GM12892 (cell line): ENCODE measurements at regions not wholly inside any gene's neighbourhood (a gene's known extent, or its start where the extent isn't known, plus 50 kb on each side); places are given as distances from the start of the nearest gene placed in this dataset.

Source experiments
- POLR2A ChIP-seq: IDR thresholded peaks from 2 replicates; pipeline ENCODE4 v1.6.1; 2011; ENCODE audit warnings: low read depth, low read length, control low read depth
- POLR2AphosphoS5 ChIP-seq: IDR thresholded peaks from 2 replicates; pipeline ENCODE4 v1.6.1; 2011; ENCODE audit warnings: low read depth, low read length, control low read depth
- TAF1 ChIP-seq: IDR thresholded peaks from 2 replicates; pipeline ENCODE4 v1.6.1; 2011; ENCODE audit warnings: low read depth, mild to moderate bottlenecking, control low read depth, low read length, borderline replicate concordance

- no peak for TF ChIP-seq POLR2AphosphoS5
- TF ChIP-seq POLR2A, result no peak
- no peak for TF ChIP-seq TAF1
Measured at GRCh38 chr16:82567175-82567574, 59.6 kb upstream of the CDH13 start.
